Muscle layer of duodenum (tissue), 2 donors: ENCODE measurements at regions not wholly inside any gene's neighbourhood (a gene's known extent, or its start where the extent isn't known, plus 50 kb on each side); places are given as distances from the start of the nearest gene placed in this dataset.

Experiments
- H3K27ac ChIP-seq: one replicate; pipeline ENCODE4 v1.7.0; 2013; ENCODE audit warnings: mild to moderate bottlenecking, low read length
- H3K27me3 ChIP-seq: one replicate; pipeline ENCODE4 v1.7.0; 2013; ENCODE audit warnings: low read depth, mild to moderate bottlenecking, control low read depth, low read length
- H3K36me3 ChIP-seq, 2 donors: one replicate each; pipeline ENCODE4 v1.7.0; 2013; ENCODE audit warnings: low read length in 2 of 2, control low read depth in 1 of 2, mild to moderate bottlenecking in 1 of 2; ENCODE audit not compliant: insufficient read depth in 2 of 2, control insufficient read depth in 1 of 2
- H3K4me1 ChIP-seq, 2 donors: one replicate each; pipeline ENCODE4 v1.7.0; 2013; ENCODE audit warnings: low read length in 2 of 2, mild to moderate bottlenecking in 2 of 2, control low read depth in 1 of 2, moderate library complexity in 1 of 2; ENCODE audit not compliant: insufficient read depth in 2 of 2, control insufficient read depth in 1 of 2
- H3K4me3 ChIP-seq, 2 donors: one replicate each; pipeline ENCODE4 v1.7.0; 2013; ENCODE audit warnings: low read length in 2 of 2, low read depth in 1 of 2, mild to moderate bottlenecking in 1 of 2
- H3K9me3 ChIP-seq, 2 donors: one replicate each; pipeline ENCODE4 v1.7.0; 2013; ENCODE audit warnings: low read length in 2 of 2, control low read depth in 1 of 2, mild to moderate bottlenecking in 1 of 2; ENCODE audit not compliant: control insufficient read depth in 1 of 2
- donor health status: healthy.

DNA sequence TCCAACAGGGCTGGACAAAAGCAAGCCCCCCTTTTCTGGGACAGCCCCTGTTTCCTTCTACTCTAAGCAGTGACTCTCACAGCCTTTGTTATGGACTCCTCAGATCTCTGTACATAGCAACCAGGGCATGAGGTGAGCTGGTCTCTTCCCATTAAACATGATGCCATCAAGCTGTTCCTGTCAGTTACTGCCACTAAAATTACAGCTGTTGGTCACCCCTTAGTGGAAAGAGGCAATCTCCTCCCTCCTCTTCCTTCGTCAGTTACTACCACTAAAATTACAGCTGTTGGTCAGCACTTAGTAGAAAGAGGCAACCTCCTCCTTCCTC lies 95.2 kb upstream of the SMIM36 start:
- Histone ChIP-seq H3K36me3 (no peaks in the 10 kb centered on the region), H3K27ac (peak overlapping the region; percentile 14), H3K4me1 (peaks cover 6 to 13% of the 10 kb centered on the region in 2 donors), H3K9me3 (peaks cover 0 to 4% of the 10 kb centered on the region in 2 donors), H3K27me3 (no peaks in the 10 kb centered on the region), H3K4me3 (no peak overlapping the region)

DNA sequence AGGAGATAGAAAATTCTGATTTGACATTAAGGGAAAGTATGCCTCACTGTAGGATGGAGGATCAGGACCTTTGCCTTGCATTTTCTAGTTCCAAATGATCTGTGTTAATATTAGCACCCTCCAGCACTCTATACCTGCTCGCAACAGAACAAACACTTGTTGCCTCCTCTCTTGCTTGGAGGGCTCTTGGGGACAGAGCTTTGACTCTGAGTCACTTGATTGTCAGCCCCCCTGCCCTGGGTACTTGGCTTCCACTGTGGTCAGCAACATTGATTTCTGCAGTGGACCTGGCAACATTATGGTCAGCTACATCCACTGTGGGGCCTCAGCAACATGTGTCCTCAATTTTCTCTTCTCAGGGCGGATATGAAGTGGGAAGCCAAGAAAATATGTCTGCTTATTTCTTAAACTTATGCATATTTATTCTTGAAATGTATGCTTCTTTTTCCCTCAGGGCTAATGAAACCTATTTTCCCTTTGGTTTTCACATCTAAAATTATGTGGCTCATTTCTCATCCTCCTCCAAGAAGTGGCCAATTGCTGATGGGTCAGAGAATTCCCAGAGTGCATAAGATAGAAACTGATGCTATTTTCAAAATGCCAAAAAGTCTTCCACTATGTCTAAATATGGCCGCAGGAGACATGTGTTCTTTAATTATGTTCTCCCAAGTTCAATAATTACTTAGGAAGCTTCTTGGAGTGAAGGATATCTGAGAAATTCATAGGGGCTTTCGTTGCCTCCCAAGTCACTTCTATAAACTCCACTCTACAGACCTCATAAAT lies 94.6 kb upstream of the SMIM36 start:
- no peaks in the 10 kb centered on the region for H3K36me3 ChIP-seq
- peaks cover 0 to 4% of the 10 kb centered on the region in 2 donors for H3K9me3 ChIP-seq
- no peak overlapping the region for H3K27ac ChIP-seq
- H3K27me3 ChIP-seq, result no peaks in the 10 kb centered on the region
- no peak overlapping the region for H3K4me3 ChIP-seq
- H3K4me1 ChIP-seq, result peaks cover 6 to 13% of the 10 kb centered on the region in 2 donors

DNA sequence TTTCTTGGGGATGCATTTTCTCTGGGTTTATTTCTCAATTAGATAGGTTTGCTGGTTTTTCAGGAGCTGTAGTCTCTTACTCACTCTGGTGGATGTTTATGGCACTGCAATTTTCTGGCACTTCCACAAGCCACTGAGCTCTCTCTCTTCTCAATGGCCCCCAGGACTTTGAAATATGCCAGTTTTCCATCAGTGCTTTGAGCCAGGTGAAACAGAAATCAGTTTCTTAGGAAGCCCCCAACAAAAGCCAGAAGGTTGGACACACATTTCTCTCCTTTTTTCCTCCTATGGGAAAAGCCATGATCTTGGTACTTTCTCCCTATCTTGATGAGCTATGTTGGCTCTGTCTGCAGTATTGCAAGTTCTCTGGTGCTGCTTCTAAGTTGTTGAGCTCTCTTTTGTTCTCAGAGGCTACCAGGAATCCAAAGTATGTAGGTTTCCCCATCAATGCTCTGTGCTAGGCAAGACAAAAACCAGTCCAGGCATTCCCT lies 90.7 kb upstream of the SMIM36 start:
- Histone ChIP-seq H3K27ac (no peak overlapping the region), H3K4me1 (peaks cover 0 to 3% of the 10 kb centered on the region in 2 donors), H3K36me3 (no peaks in the 10 kb centered on the region), H3K4me3 (no peak overlapping the region), H3K9me3 (peaks cover 8 to 14% of the 10 kb centered on the region in 2 donors), H3K27me3 (no peaks in the 10 kb centered on the region)

DNA sequence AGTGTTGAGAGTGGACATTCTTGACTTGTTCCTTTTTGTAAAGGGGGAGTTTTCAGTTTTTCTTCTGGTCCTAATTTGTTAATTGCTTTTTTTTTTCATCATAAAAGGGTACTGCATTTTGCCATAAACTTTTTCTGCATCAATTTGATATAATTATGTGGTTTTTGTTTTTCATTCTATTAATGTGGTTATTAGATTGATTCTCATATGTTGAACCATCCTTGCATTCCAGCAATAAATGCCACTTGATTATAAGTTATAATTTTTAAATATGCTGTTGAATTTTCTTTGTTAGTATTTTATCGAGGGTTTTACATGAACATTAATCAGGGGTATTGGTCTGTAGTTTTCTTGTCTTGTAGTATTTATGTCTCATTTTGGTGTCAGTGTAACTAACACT lies 87.2 kb upstream of the SMIM36 start:
- Histone ChIP-seq H3K27ac (no peak overlapping the region), H3K27me3 (no peaks in the 10 kb centered on the region), H3K36me3 (no peaks in the 10 kb centered on the region), H3K9me3 (peaks cover 8 to 14% of the 10 kb centered on the region in 2 donors), H3K4me1 (no peaks in the 10 kb centered on the region), H3K4me3 (no peak overlapping the region)

DNA sequence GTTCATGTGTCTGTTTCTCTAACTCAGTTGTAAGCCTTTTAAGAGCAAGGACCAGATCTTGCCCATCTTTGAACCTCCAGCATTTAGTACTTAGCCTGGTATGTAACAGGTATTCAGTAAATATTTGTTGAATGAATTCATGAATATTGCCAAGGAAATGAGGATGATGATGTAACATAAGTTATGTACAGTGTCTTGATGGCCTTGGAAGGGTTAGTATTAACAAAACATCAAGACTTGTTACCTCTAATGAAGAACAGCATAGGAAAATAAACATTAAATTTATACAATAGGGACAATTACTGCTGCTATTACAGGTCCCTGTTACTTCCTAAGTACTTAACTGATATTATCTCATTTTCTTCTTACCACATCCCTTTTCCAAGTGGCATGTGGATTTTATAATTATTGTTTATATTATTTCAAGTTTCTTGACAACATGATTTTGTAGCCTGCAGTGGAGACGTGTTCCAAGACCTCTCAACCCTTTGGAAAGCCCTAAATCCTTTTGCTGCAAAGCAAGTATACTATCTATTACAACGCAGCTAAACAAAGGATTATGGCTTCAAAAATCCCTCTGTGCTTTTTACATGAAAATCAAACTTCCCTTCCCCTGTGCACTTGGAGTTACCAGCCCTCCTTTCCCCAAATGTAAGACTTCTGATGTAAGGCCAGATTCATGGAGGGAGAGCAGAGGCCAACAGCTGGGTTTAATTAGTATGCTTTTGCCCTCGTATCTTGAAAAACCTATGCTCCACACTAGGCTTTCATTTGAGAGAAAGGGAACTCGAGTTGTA lies 77.4 kb upstream of the SMIM36 start:
- Histone ChIP-seq H3K27me3 (no peaks in the 10 kb centered on the region), H3K4me3 (no peak overlapping the region), H3K36me3 (no peaks in the 10 kb centered on the region), H3K27ac (peak overlapping the region; percentile 17), H3K9me3 (no peaks in the 10 kb centered on the region), H3K4me1 (peaks cover 0 to 13% of the 10 kb centered on the region in 2 donors)

DNA sequence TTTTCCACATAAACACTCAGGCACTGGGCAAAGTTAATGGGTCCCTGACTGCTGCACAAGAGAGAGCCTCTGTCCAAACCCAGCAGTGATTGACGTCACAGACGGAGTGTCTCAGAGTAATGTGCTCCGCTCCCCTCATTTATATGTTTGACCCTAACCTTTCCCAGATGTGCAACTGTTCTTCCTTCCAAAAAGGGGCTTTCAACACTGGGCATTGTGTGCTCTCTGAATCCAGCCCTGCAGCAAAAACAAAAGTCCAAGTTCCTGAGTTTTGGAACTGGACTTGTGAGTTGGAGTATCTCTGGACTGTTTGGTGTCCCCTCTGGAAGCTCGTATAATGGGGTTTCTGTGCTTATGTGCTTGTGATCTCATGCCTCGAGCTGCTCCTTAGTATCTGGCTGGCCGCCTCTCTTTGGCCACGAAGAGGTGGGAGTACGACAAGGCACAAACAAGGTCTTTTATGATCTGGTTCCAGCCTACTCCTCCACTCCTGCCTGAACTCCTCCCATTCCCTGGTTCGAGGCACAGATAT lies 76.4 kb upstream of the SMIM36 start:
- no peaks in the 10 kb centered on the region for H3K27me3 ChIP-seq
- peaks cover 0 to 13% of the 10 kb centered on the region in 2 donors for H3K4me1 ChIP-seq
- no peaks in the 10 kb centered on the region for H3K36me3 ChIP-seq
- no peak overlapping the region for H3K4me3 ChIP-seq
- H3K27ac ChIP-seq, result no peak overlapping the region
- no peaks in the 10 kb centered on the region for H3K9me3 ChIP-seq

DNA sequence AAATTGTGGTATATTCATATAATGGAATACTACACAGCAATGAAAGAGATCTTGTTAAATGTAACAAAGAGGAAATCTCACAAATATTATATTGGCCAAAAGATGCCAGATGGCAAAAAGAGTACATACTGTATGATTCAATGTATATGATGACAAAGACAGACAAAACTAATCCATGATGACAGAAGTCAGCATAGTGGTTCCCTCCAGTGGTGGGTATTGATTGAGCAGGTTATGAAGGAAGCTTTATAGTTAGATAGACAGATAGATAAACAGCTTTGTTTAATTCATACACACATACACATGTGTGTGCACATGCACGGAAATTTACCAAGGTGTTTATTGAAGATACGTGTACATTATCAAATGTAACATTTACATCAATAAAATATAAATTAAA lies 74.4 kb upstream of the SMIM36 start:
- H3K27ac ChIP-seq, result no peak overlapping the region
- H3K27me3 ChIP-seq, result no peaks in the 10 kb centered on the region
- peaks cover 0 to 13% of the 10 kb centered on the region in 2 donors for H3K4me1 ChIP-seq
- no peak overlapping the region for H3K4me3 ChIP-seq
- H3K36me3 ChIP-seq, result no peaks in the 10 kb centered on the region
- H3K9me3 ChIP-seq, result no peaks in the 10 kb centered on the region

DNA sequence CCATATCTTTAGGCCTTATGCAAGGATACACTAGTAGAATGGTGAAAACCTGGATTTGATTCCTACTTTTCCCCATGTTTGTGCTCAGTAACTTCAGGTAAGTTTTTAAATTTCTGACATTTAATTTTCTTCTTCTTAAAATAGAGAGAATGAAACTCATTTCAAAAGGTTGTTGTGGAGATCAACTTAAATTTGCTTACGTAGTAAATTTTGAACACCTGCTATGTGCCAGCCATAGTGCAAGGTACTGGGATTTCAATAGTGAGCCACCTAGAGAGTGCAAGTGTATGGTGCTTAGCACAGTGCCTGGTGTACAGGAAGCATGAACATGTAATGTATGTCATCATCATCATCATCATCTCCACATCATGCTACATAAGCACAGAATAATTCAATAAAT lies 73.6 kb upstream of the SMIM36 start:
- Histone ChIP-seq H3K27ac (peak overlapping the region; percentile 17), H3K27me3 (no peaks in the 10 kb centered on the region), H3K4me1 (peaks cover 0 to 11% of the 10 kb centered on the region in 2 donors), H3K36me3 (no peaks in the 10 kb centered on the region), H3K9me3 (no peaks in the 10 kb centered on the region), H3K4me3 (no peak overlapping the region)

DNA sequence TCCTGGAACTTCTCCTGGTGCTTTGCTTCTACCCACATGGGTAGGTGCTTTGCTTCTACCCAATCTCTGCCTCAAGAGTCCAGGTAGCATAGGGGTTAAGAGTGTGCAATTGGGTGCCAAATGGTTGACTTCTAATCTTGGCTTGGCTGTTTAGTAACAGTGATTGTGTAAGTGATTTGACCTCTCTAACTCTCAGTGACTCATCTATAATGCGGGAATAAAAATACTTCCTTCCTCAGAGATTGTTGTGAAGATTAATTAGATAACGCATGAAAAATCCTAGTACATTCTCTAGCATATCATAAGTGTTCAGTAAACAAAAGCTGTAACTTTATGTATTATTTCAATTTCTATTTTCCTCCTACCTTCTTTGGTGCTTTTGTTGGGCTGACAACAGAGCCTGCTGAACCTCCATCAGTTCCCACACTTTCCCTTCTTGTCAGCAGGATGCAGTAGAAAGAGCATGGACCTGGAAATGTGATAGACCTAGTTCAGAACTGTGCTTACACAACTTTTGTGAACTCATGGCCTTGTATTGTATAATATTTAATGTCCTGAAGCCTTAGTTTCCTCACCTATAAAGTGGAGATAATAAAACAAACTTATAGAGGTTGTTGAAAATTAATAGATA lies 72.9 kb upstream of the SMIM36 start:
- peaks cover 0 to 5% of the 10 kb centered on the region in 2 donors for H3K4me1 ChIP-seq
- peak overlapping the region; percentile 17 for H3K27ac ChIP-seq
- H3K36me3 ChIP-seq, result no peaks in the 10 kb centered on the region
- H3K27me3 ChIP-seq, result no peaks in the 10 kb centered on the region
- H3K4me3 ChIP-seq, result no peak overlapping the region
- no peaks in the 10 kb centered on the region for H3K9me3 ChIP-seq

DNA sequence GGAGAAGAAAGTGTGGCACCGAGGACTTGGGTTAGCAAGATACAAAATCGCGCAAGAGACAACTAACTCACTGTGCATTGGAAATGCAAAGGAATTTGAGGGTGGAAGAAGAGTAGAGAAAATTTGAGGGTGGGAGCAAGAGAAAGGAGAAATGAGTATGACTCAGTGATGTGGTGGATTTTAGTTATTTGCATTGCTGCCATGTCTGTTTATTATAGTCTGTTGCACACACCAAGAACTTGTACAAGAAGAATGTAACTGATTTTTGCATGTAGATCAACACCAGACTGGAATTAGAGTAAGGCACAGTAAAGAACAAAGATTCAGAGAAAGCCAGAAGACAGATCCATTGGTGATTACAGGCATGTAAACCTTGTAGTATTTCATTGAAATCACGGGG lies 71.6 kb upstream of the SMIM36 start:
- H3K4me1 ChIP-seq, result peaks cover 0 to 2% of the 10 kb centered on the region in 2 donors
- H3K27ac ChIP-seq, result no peak overlapping the region
- no peaks in the 10 kb centered on the region for H3K36me3 ChIP-seq
- no peaks in the 10 kb centered on the region for H3K27me3 ChIP-seq
- no peaks in the 10 kb centered on the region for H3K9me3 ChIP-seq
- H3K4me3 ChIP-seq, result no peak overlapping the region

DNA sequence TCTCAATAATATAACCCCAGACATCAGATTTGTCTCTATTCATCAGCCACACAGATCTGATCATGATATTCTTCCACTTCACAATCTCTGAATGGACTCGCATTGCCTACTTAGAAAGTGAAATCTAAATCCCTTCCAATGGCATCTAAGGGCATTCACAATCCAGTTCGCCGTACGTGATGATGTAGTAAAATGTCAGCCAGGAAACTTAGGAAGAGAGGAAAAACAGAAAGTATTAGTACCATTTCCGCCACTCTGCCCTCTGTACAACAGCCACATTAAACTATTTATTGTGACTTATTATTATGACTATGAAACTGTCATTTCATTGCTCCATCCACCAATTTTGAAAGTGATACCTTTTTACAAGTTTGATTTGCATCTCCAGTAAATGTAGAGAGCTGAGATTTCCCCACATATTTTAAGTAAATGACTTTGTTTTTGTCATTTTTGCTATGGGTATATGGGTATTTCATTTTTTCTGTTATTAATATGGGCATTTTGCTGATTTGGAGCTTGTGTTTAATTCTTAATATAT lies 69.4 kb upstream of the SMIM36 start:
- Histone ChIP-seq H3K4me3 (no peak overlapping the region), H3K9me3 (no peaks in the 10 kb centered on the region), H3K27me3 (no peaks in the 10 kb centered on the region), H3K27ac (no peak overlapping the region), H3K36me3 (no peaks in the 10 kb centered on the region), H3K4me1 (peaks cover 6 to 8% of the 10 kb centered on the region in 2 donors)
